Astrocyte (in vitro differentiated cells and primary cell): ENCODE measurements at regions not wholly inside any gene's neighbourhood (a gene's known extent, or its start where the extent isn't known, plus 50 kb on each side); places are given as distances from the start of the nearest gene placed in this dataset.

Source experiments
- EZH2 ChIP-seq: IDR thresholded peaks from 2 replicates; pipeline ENCODE4 v1.6.1; 2012; ENCODE audit warnings: mild to moderate bottlenecking, low read length, inconsistent platforms; ENCODE audit not compliant: insufficient read depth
- TF ChIP-seq, protein P1 (sequence below): IDR thresholded peaks from 2 replicates; pipeline ENCODE4 v1.5.1; 2011; ENCODE audit warnings: low read depth, mild to moderate bottlenecking, inconsistent platforms, low read length, moderate library complexity; ENCODE audit not compliant: insufficient read depth

DNA sequence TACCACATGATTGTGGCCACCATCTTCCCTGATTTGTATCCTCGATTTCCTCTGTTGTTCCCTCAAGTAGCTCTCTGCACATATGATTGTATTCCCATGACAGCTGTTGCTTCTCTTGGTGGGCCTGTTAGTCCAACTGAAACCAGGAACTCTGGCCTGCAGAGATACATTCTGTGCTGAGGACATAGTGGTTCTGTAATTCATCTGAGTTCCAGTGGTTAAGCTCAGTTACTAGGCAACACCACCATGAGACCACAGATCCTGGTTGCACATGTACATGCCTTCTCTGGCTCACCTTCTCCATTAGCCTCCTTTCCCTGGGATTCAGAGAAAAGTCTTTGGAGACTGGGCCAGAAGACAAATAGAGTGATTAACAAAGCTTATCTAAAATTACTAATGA is 172.1 kb upstream of the SLC7A11 start:
- TF ChIP-seq EZH2: no peak
- TF ChIP-seq, protein P1, sequence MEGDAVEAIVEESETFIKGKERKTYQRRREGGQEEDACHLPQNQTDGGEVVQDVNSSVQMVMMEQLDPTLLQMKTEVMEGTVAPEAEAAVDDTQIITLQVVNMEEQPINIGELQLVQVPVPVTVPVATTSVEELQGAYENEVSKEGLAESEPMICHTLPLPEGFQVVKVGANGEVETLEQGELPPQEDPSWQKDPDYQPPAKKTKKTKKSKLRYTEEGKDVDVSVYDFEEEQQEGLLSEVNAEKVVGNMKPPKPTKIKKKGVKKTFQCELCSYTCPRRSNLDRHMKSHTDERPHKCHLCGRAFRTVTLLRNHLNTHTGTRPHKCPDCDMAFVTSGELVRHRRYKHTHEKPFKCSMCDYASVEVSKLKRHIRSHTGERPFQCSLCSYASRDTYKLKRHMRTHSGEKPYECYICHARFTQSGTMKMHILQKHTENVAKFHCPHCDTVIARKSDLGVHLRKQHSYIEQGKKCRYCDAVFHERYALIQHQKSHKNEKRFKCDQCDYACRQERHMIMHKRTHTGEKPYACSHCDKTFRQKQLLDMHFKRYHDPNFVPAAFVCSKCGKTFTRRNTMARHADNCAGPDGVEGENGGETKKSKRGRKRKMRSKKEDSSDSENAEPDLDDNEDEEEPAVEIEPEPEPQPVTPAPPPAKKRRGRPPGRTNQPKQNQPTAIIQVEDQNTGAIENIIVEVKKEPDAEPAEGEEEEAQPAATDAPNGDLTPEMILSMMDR: no peak
